DND-41 (cell line): ENCODE measurements at regions not wholly inside any gene's neighbourhood (a gene's known extent, or its start where the extent isn't known, plus 50 kb on each side); places are given as distances from the start of the nearest gene placed in this dataset.

Experiments used
- ATAC-seq: fragments of 200-7000 bp; cut with Tn5 transposase; 3 replicates; pipeline ENCODE4 v1.9.1; 2021; ENCODE audit warnings: low read depth; ENCODE audit not compliant: insufficient read depth
- DNase-seq: peaks from one replicate; pipeline ENCODE4 v3.0.0-alpha.2; 2020
- H2AFZ ChIP-seq: 2 replicates; pipeline ENCODE4 v1.6.0; 2012; ENCODE audit warnings: low read depth, low read length
- H3K27ac ChIP-seq: 2 replicates; pipeline ENCODE4 v1.5.1; 2012; ENCODE audit warnings: low read length, inconsistent platforms
- H3K27me3 ChIP-seq: fragments of 200-600 bp; sonication (generic); 2 replicates; pipeline ENCODE4 v1.6.0; 2012; ENCODE audit warnings: low read length, mild to moderate bottlenecking, inconsistent platforms; ENCODE audit not compliant: insufficient read depth, poor library complexity
- H3K36me3 ChIP-seq: 2 replicates; pipeline ENCODE4 v1.5.1; 2012; ENCODE audit warnings: low read length, inconsistent platforms; ENCODE audit not compliant: insufficient read depth
- H3K4me1 ChIP-seq: 2 replicates; pipeline ENCODE4 v1.5.1; 2012; ENCODE audit warnings: mild to moderate bottlenecking, low read length; ENCODE audit not compliant: insufficient read depth
- H3K4me2 ChIP-seq: 2 replicates; pipeline ENCODE4 v1.6.0; 2012; ENCODE audit warnings: mild to moderate bottlenecking, moderate library complexity, low read length, inconsistent platforms; ENCODE audit not compliant: insufficient read depth
- H3K4me3 ChIP-seq, 2 experiments: fragments of 200-600 bp in 1 of 2; shearing (Covaris generic) in 1 of 2; 2 replicates each; pipeline ENCODE4 v1.5.1; 2012 to 2016; ENCODE audit warnings: inconsistent platforms in 2 of 2, low read length in 2 of 2, mild to moderate bottlenecking in 2 of 2, low read depth in 1 of 2, moderate library complexity in 1 of 2
- H3K79me2 ChIP-seq: 2 replicates; pipeline ENCODE4 v1.6.0; 2012; ENCODE audit warnings: low read length, inconsistent platforms; ENCODE audit not compliant: insufficient read depth
- H3K9ac ChIP-seq: 2 replicates; pipeline ENCODE4 v1.6.0; 2012; ENCODE audit warnings: low read depth, mild to moderate bottlenecking, inconsistent platforms, low read length, moderate library complexity
- H3K9me3 ChIP-seq: 2 replicates; pipeline ENCODE4 v1.5.1; 2012; ENCODE audit warnings: low read length, moderate library complexity, mild to moderate bottlenecking, inconsistent platforms; ENCODE audit not compliant: insufficient read depth, severe bottlenecking
- H4K20me1 ChIP-seq: 2 replicates; pipeline ENCODE4 v1.6.0; 2012; ENCODE audit warnings: low read length; ENCODE audit not compliant: insufficient read depth
- CTCF ChIP-seq: IDR thresholded peaks from 2 replicates; pipeline ENCODE4 v1.5.1; 2012; ENCODE audit warnings: borderline replicate concordance, low read length, moderate library complexity, mild to moderate bottlenecking; ENCODE audit not compliant: poor library complexity, severe bottlenecking; ENCODE audit errors: extremely low read depth
- EZH2 ChIP-seq: IDR thresholded peaks from 3 replicates; pipeline ENCODE4 v1.6.1; 2012; ENCODE audit warnings: borderline replicate concordance, low read depth, mild to moderate bottlenecking, moderate library complexity, low read length, inconsistent platforms; ENCODE audit not compliant: severe bottlenecking

GRCh38 chrY:8622856-8623255 is 714.4 kb upstream of the TSPY4 start:
- no peak overlapping the region for H3K4me2 ChIP-seq
- H3K36me3 ChIP-seq, result no peaks in the 10 kb centered on the region
- H3K79me2 ChIP-seq, result no peaks in the 10 kb centered on the region
- TF ChIP-seq EZH2 (no peak), CTCF (no peak)
- H3K4me1 ChIP-seq, result no peaks in the 10 kb centered on the region
- no peak overlapping the region for H2AFZ ChIP-seq
- no peak for DNase-seq
- H3K9me3 ChIP-seq, result no peaks in the 10 kb centered on the region
- ATAC-seq, result no peak
- H3K4me3 ChIP-seq, result no peak overlapping the region
- no peaks in the 10 kb centered on the region for H4K20me1 ChIP-seq
- no peaks in the 10 kb centered on the region for H3K27me3 ChIP-seq
- no peak overlapping the region for H3K9ac ChIP-seq
- no peak overlapping the region for H3K27ac ChIP-seq

GRCh38 chrY:8629636-8630035 is 707.6 kb upstream of the TSPY4 start:
- H3K9ac ChIP-seq, result no peak overlapping the region
- no peak overlapping the region for H2AFZ ChIP-seq
- no peaks in the 10 kb centered on the region for H3K27me3 ChIP-seq
- no peaks in the 10 kb centered on the region for H3K9me3 ChIP-seq
- H3K4me2 ChIP-seq, result no peak overlapping the region
- DNase-seq, result no peak
- TF ChIP-seq EZH2 (no peak), CTCF (no peak)
- H3K4me1 ChIP-seq, result no peaks in the 10 kb centered on the region
- no peaks in the 10 kb centered on the region for H3K36me3 ChIP-seq
- H3K27ac ChIP-seq, result no peak overlapping the region
- no peak for ATAC-seq
- H3K4me3 ChIP-seq, result no peak overlapping the region
- no peaks in the 10 kb centered on the region for H3K79me2 ChIP-seq
- no peaks in the 10 kb centered on the region for H4K20me1 ChIP-seq

GRCh38 chrY:8638111-8638510 is 699.2 kb upstream of the TSPY4 start:
- Histone ChIP-seq H3K27me3 (no peaks in the 10 kb centered on the region), H3K4me2 (no peak overlapping the region), H4K20me1 (no peaks in the 10 kb centered on the region), H3K4me1 (no peaks in the 10 kb centered on the region), H3K27ac (no peak overlapping the region), H3K4me3 (no peak overlapping the region), H3K9me3 (no peaks in the 10 kb centered on the region), H3K9ac (no peak overlapping the region), H2AFZ (no peak overlapping the region), H3K36me3 (no peaks in the 10 kb centered on the region), H3K79me2 (no peaks in the 10 kb centered on the region)
- TF ChIP-seq EZH2, result no peak
- no peak for TF ChIP-seq CTCF
- no peak for ATAC-seq
- DNase-seq, result no peak

DNA sequence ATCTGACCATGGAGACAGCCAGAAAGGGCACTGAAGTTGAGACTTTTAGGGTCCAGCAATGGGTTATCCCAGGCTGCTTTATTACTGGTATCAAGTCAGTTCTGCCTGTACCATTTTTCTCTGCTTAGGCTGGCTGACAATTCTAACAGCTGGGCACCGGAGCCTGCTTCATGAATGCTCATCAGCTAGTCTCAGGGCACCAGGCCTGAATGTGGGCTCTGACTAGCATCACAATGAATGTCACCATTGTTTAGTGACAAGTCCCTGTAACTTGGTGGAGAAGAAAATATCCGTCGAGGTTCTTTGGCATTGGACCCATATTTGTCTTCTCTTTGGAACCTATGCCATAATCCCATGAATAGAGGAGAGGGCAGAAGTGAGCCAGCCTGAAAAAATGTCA is 692.3 kb upstream of the TSPY4 start:
- Histone ChIP-seq H3K4me1 (no peaks in the 10 kb centered on the region), H2AFZ (no peak overlapping the region), H3K27ac (no peak overlapping the region), H4K20me1 (no peaks in the 10 kb centered on the region), H3K27me3 (no peaks in the 10 kb centered on the region), H3K9ac (no peak overlapping the region), H3K36me3 (no peaks in the 10 kb centered on the region), H3K79me2 (no peaks in the 10 kb centered on the region), H3K4me3 (no peak overlapping the region), H3K9me3 (no peaks in the 10 kb centered on the region), H3K4me2 (no peak overlapping the region)
- TF ChIP-seq EZH2 (no peak), CTCF (no peak)
- DNase-seq (no peak), ATAC-seq (no peak)
